Esophagus muscularis mucosa (tissue), 3 donors: ENCODE measurements at regions not wholly inside any gene's neighbourhood (a gene's known extent, or its start where the extent isn't known, plus 50 kb on each side); places are given as distances from the start of the nearest gene placed in this dataset.

Experiments used
- CTCF ChIP-seq, 3 experiments: fragments of 200-600 bp in 2 of 3; fragments of 450-650 bp in 1 of 3; sonication (generic) in 2 of 3; IDR thresholded peaks; one replicate each; pipeline ENCODE4 v1.5.1; 2017 to 2019; ENCODE audit warnings: antibody characterized with exemption in 3 of 3, mild to moderate bottlenecking in 2 of 3, moderate library complexity in 1 of 3
- EP300 ChIP-seq: sonication (generic); formaldehyde crosslinking; IDR thresholded peaks from one replicate; pipeline ENCODE4 v1.6.1; 2017; ENCODE audit warnings: antibody characterized with exemption

DNA sequence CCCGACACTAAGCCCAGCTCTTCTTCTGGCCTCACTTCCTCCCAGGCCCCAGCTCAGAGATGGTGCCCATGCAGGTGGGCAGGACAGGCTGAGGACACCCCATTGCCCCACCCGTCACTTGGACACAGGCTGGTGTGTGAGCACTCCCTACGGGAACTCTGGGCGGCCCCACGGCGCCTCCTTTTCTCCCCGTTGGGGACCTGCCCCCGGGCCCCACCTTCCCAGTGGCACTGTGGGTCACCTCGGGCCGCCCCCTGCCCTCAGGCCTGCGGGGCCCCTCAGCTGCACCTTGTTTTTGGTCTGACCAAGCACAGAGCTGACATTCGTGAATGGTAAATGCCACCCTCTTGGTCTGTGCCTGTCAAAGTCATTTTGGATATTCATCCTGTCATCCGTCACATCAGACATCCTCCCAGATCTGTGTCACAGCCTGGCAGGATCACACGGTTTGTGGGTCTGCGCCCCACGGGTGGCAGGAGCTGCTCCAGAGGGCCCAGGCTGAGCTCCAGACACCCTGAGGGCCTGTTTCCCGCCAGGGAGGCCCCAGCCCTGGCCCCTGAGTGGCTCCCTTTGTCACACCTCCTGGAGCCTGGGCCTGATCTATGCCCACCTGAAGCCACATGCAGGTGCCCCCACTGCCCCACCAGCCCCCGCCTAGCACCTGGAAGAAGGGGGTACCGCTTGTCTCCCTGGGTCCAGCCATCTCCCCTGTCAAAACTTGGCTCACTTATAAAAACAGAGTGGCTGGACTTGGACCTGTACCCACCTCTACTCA, 1188.5 kb downstream of the BRD1 start:
- TF ChIP-seq EP300 (no peak), CTCF (IDR thresholded peaks at IDR 0.05) (no peak)
